MCF 10A (cell line): ENCODE measurements at regions not wholly inside any gene's neighbourhood (a gene's known extent, or its start where the extent isn't known, plus 50 kb on each side); places are given as distances from the start of the nearest gene placed in this dataset.

Source experiments
- BruUV-seq: library from RNA; stranded (reverse); fragments of 400-500 nt; replicated peaks from 2 replicates; lab custom pipeline; 2021; lab: Mats Ljungman, UMichigan
- CTCF ChIA-PET: fragments of 300-600 bp; sonication (Branson Sonifier 250); formaldehyde crosslinking; extraction: SDS; loops from one replicate; lab custom pipeline; 2021; ENCODE audit warnings: antibody characterized with exemption, inconsistent platforms; lab: Yijun Ruan, JAX
- POLR2A ChIA-PET: fragments of 300-600, 350-650 bp; sonication (Branson Sonifier 250); formaldehyde crosslinking; extraction: SDS; loops from one replicate; lab custom pipeline; 2020; ENCODE audit warnings: antibody characterized with exemption, inconsistent platforms; lab: Yijun Ruan, JAX
- DNase-seq: peaks from one replicate; pipeline ENCODE4 v3.0.0-alpha.2; 2018; ENCODE audit not compliant: unreplicated experiment
- H3K27ac Mint-ChIP-seq: one replicate; pipeline ENCODE4 v1.8.0; 2022; ENCODE audit warnings: mild to moderate bottlenecking, low read depth, mixed read lengths; ENCODE audit not compliant: unreplicated experiment
- H3K27me3 Mint-ChIP-seq: one replicate; pipeline ENCODE4 v1.8.0; 2022; ENCODE audit warnings: mixed read lengths; ENCODE audit not compliant: insufficient read depth, unreplicated experiment
- H3K36me3 Mint-ChIP-seq: one replicate; pipeline ENCODE4 v1.8.0; 2022; ENCODE audit warnings: mild to moderate bottlenecking, moderate library complexity, mixed read lengths; ENCODE audit not compliant: insufficient read depth, unreplicated experiment
- H3K4me1 Mint-ChIP-seq: one replicate; pipeline ENCODE4 v1.8.0; 2022; ENCODE audit warnings: mixed read lengths; ENCODE audit not compliant: insufficient read depth, unreplicated experiment
- H3K4me3 Mint-ChIP-seq: one replicate; pipeline ENCODE4 v1.8.0; 2022; ENCODE audit warnings: mild to moderate bottlenecking, moderate library complexity, mixed read lengths; ENCODE audit not compliant: unreplicated experiment
- H3K9me3 Mint-ChIP-seq: one replicate; pipeline ENCODE4 v1.8.0; 2022; ENCODE audit warnings: mixed read lengths; ENCODE audit not compliant: unreplicated experiment
- CTCF ChIP-seq: fragments of 200-600 bp; IDR thresholded peaks from one replicate; pipeline ENCODE4 v1.8.0; 2022; ENCODE audit warnings: antibody characterized with exemption, mild to moderate bottlenecking; ENCODE audit not compliant: unreplicated experiment
- intact Hi-C: fragments of 100-400 bp; cut with micrococcal nuclease; formaldehyde crosslinking; loops from 2 replicates; pipeline ENCODE4 v1.14.1; 2022

GRCh38 chr12:94786906-94787305 lies 136.5 kb upstream of the TMCC3 start:
- Mint-ChIP-seq H3K36me3 (no peaks in the 10 kb centered on the region), H3K4me3 (no peak overlapping the region), H3K4me1 (peaks cover 8% of the 10 kb centered on the region), H3K9me3 (no peaks in the 10 kb centered on the region), H3K27me3 (peaks cover 29% of the 10 kb centered on the region), H3K27ac (no peak overlapping the region)
- TF ChIP-seq CTCF: no peak
- POLR2A ChIA-PET: interaction anchor here (0.6 kb wide), 1 partner anchor 1571 kb away, joined by 3 read pairs; no protein-coding TSS in a partner anchor
- intact Hi-C loops: no loop called here
- DNase-seq: no peak
- CTCF ChIA-PET: no interaction called here
- no TSS peak for BruUV-seq

GRCh38 chr12:94783862-94784261 lies 133.5 kb upstream of the TMCC3 start:
- Mint-ChIP-seq H3K36me3 (no peaks in the 10 kb centered on the region), H3K9me3 (no peaks in the 10 kb centered on the region), H3K4me3 (no peak overlapping the region), H3K4me1 (peaks cover 15% of the 10 kb centered on the region), H3K27ac (no peak overlapping the region), H3K27me3 (peaks cover 25% of the 10 kb centered on the region)
- ChIA-PET POLR2A (interaction anchor here (1.0 kb wide), 1 partner anchor 10 kb away, joined by 3 read pairs; no protein-coding TSS in a partner anchor), CTCF (interaction anchor here (0.6 to 1.1 kb wide), 2 partner anchors 12 to 210 kb away, joined by 3 to 6 read pairs; no protein-coding TSS in a partner anchor)
- TF ChIP-seq CTCF: no peak
- DNase-seq: no peak
- no TSS peak for BruUV-seq
- intact Hi-C loops: no loop called here

GRCh38 chr12:94783343-94783742 lies 133.0 kb upstream of the TMCC3 start:
- TF ChIP-seq CTCF: no peak
- H3K4me3 Mint-ChIP-seq: no peak overlapping the region
- peaks cover 28% of the 10 kb centered on the region for H3K27me3 Mint-ChIP-seq
- H3K4me1 Mint-ChIP-seq: peaks cover 15% of the 10 kb centered on the region
- H3K36me3 Mint-ChIP-seq: no peaks in the 10 kb centered on the region
- intact Hi-C loops: no loop called here
- no peak for DNase-seq
- H3K27ac Mint-ChIP-seq: no peak overlapping the region
- POLR2A ChIA-PET: interaction anchor here (1.0 kb wide), 1 partner anchor 9 kb away, joined by 3 read pairs; no protein-coding TSS in a partner anchor
- H3K9me3 Mint-ChIP-seq: no peaks in the 10 kb centered on the region
- BruUV-seq: no TSS peak
- CTCF ChIA-PET: interaction anchor here (0.6 to 1.1 kb wide), 2 partner anchors 10 to 12 kb away, joined by 4 to 6 read pairs; no protein-coding TSS in a partner anchor

GRCh38 chr12:94781835-94782234 lies 131.5 kb upstream of the TMCC3 start:
- Mint-ChIP-seq H3K27ac (no peak overlapping the region), H3K36me3 (no peaks in the 10 kb centered on the region), H3K4me1 (peaks cover 15% of the 10 kb centered on the region), H3K9me3 (no peaks in the 10 kb centered on the region), H3K4me3 (no peak overlapping the region), H3K27me3 (peaks cover 36% of the 10 kb centered on the region)
- intact Hi-C loops: no loop called here
- CTCF ChIA-PET: interaction anchor here (0.6 to 1.5 kb wide), 2 partner anchors 14 to 252 kb away, joined by 3 to 4 read pairs; no protein-coding TSS in a partner anchor
- no peak for DNase-seq
- BruUV-seq: no TSS peak
- POLR2A ChIA-PET: interaction anchor here (0.8 kb wide), 1 partner anchor 18 kb away, joined by 3 read pairs; no protein-coding TSS in a partner anchor
- no peak for TF ChIP-seq CTCF
